ENCODE measurements at regions not wholly inside any gene's neighbourhood (a gene's known extent, or its start where the extent isn't known, plus 50 kb on each side); places are given as distances from the start of the nearest gene placed in this dataset.

GRCh38 chr4:86529436-86529835 is 64.7 kb upstream of the PTPN13 start (continued):
- no peak for TF ChIP-seq ARID4A (CRISPR knock-in tag; IDR thresholded peaks at IDR 0.05; ENCODE audit: borderline replicate concordance)
- no peak for TF ChIP-seq ZSCAN30 (CRISPR knock-in tag; IDR thresholded peaks at IDR 0.05)
- TF ChIP-seq THAP9 (CRISPR knock-in tag; IDR thresholded peaks at IDR 0.05; ENCODE audit: borderline replicate concordance), result no peak
- no peak for TF ChIP-seq HOXD1 (CRISPR knock-in tag; IDR thresholded peaks at IDR 0.05)
- no peak for TF ChIP-seq ZNF770 (CRISPR knock-in tag; IDR thresholded peaks at IDR 0.05)
- no peak for TF ChIP-seq ZNF687 (CRISPR knock-in tag; IDR thresholded peaks at IDR 0.05)
